ENCODE measurements at regions not wholly inside any gene's neighbourhood (a gene's known extent, or its start where the extent isn't known, plus 50 kb on each side); places are given as distances from the start of the nearest gene placed in this dataset.

DNA sequence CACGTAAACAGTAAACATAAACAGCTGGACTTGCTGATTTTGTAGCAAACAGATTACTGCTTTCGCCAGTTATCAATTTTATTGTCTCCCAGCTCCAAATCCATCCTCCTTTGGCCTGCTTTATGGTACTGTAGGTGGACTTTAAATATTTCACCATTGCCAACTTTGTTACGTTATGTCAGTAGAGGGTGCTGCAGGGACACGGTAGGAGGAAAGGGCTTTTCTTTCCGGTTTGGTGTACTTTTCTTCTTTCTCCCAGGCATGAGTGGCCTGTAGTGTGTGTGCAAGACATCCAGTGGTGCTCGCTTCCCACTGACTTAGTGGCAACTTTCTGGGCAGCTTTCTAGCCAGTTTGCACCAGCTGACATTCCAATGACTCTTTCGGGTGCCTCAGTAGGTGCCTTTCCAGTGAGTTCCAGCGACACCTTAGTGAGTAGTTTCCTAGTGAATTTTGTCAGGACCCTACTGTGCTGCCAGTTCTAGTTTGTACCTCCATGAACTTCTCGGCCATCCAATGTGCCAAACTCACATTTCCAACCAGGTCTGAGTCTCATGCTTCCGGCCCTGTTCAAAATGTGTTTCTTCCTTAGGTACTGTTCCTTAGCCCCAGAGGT is 267.6 kb upstream of the TENM4 start:
- ChIA-PET CTCF (interaction anchor here (0.6 to 1.5 kb wide), 3 partner anchors 14 to 833 kb away, joined by 3 to 5 read pairs (median 4); no protein-coding TSS in a partner anchor), POLR2A (no interaction called here)
- no peak for TF ChIP-seq HDGF (IDR thresholded peaks at IDR 0.05; ENCODE audit: borderline replicate concordance)
- no peak for TF ChIP-seq ELF4 (IDR thresholded peaks at IDR 0.05)
- TF ChIP-seq SP1 (IDR thresholded peaks at IDR 0.05) = no peak
- TF ChIP-seq NFRKB (IDR thresholded peaks at IDR 0.05) = no peak
- TF ChIP-seq FOXA1 (IDR thresholded peaks at IDR 0.05) = no peak
- peak; percentile 50 for DNase-seq (ENCODE audit: extremely low spot score)

- TF ChIP-seq ARNT (IDR thresholded peaks at IDR 0.05) = no peak
- no peak for TF ChIP-seq CTBP1 (IDR thresholded peaks at IDR 0.05; ENCODE audit: borderline replicate concordance)
- no peak for TF ChIP-seq FOXA1 (IDR thresholded peaks at IDR 0.05)
- no peak for TF ChIP-seq LEF1 (IDR thresholded peaks at IDR 0.05; ENCODE audit: borderline replicate concordance)
- DNase-seq (ENCODE audit: extremely low spot score) = no peak
- POLR2A ChIA-PET = no interaction called here
- CTCF ChIA-PET = no interaction called here
These were observed 264.8 kb upstream of the TENM4 start for GRCh38 chr11:79705648-79706047.

DNA sequence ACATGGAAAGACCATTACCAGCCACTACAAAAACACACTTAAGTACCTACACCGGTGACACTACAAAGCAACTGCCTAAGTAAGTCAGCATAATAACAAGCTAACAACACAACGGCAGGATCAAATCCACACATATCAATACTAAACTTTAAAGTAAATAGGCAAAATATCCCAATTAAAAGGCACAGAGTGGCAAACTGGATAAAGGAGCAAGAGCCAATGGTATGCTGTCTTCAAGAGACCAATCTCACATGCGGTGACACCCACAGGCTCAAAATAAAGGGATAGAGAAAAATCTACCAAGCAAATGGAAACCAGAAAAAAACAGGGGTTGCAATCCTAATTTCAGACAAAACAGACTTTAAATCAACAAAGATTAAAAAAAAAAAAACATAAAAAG is 261.5 kb upstream of the TENM4 start:
- ChIA-PET POLR2A (no interaction called here), CTCF (no interaction called here)
- DNase-seq (ENCODE audit: extremely low spot score) = no peak
- TF ChIP-seq SUZ12 (IDR thresholded peaks at IDR 0.05) (no peak), FOXK2 (IDR thresholded peaks at IDR 0.05) (no peak), ELF4 (IDR thresholded peaks at IDR 0.05) (no peak), SP1 (IDR thresholded peaks at IDR 0.05) (no peak), L3MBTL2 (conservative IDR thresholded peaks at IDR 0.05) (no peak), NFRKB (IDR thresholded peaks at IDR 0.05) (no peak)

- ChIA-PET CTCF (interaction anchor here (0.6 kb wide), 1 partner anchor 96 kb away, joined by 3 read pairs; no protein-coding TSS in a partner anchor), POLR2A (no interaction called here)
- DNase-seq (ENCODE audit: extremely low spot score) = no peak
- no peak for TF ChIP-seq ARNT (IDR thresholded peaks at IDR 0.05)
- TF ChIP-seq BHLHE40 (IDR thresholded peaks at IDR 0.05; ENCODE audit: borderline replicate concordance) = no peak
- TF ChIP-seq FOXK2 (IDR thresholded peaks at IDR 0.05) = no peak
- TF ChIP-seq FOXM1 (IDR thresholded peaks at IDR 0.05; ENCODE audit: borderline replicate concordance) = no peak
- TF ChIP-seq NFRKB (IDR thresholded peaks at IDR 0.05) = no peak
- TF ChIP-seq TARDBP (IDR thresholded peaks at IDR 0.05) = no peak
- no peak for TF ChIP-seq CTBP1 (IDR thresholded peaks at IDR 0.05; ENCODE audit: borderline replicate concordance)
- no peak for TF ChIP-seq ELF4 (IDR thresholded peaks at IDR 0.05)
- no peak for TF ChIP-seq ZNF384 (IDR thresholded peaks at IDR 0.05)
- no peak for TF ChIP-seq SUZ12 (IDR thresholded peaks at IDR 0.05)
- no peak for TF ChIP-seq SP1 (IDR thresholded peaks at IDR 0.05)
- TF ChIP-seq HDGF (IDR thresholded peaks at IDR 0.05; ENCODE audit: borderline replicate concordance) = no peak
- TF ChIP-seq L3MBTL2 (conservative IDR thresholded peaks at IDR 0.05) = no peak
- TF ChIP-seq LEF1 (IDR thresholded peaks at IDR 0.05; ENCODE audit: borderline replicate concordance) = no peak
- no peak for TF ChIP-seq FOXA1 (IDR thresholded peaks at IDR 0.05)
- TF ChIP-seq, protein P1, sequence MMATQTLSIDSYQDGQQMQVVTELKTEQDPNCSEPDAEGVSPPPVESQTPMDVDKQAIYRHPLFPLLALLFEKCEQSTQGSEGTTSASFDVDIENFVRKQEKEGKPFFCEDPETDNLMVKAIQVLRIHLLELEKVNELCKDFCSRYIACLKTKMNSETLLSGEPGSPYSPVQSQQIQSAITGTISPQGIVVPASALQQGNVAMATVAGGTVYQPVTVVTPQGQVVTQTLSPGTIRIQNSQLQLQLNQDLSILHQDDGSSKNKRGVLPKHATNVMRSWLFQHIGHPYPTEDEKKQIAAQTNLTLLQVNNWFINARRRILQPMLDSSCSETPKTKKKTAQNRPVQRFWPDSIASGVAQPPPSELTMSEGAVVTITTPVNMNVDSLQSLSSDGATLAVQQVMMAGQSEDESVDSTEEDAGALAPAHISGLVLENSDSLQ (IDR thresholded peaks at IDR 0.05) = no peak
These were observed 258.4 kb upstream of the TENM4 start for GRCh38 chr11:79699246-79699645.

GRCh38 chr11:79697905-79698304 is 257.1 kb upstream of the TENM4 start:
- DNase-seq (ENCODE audit: extremely low spot score) = no peak
- POLR2A ChIA-PET = no interaction called here
- CTCF ChIA-PET = no interaction called here
- TF ChIP-seq L3MBTL2 (conservative IDR thresholded peaks at IDR 0.05) (no peak), LEF1 (IDR thresholded peaks at IDR 0.05; ENCODE audit: borderline replicate concordance) (no peak), SUZ12 (IDR thresholded peaks at IDR 0.05) (no peak), FOXM1 (IDR thresholded peaks at IDR 0.05; ENCODE audit: borderline replicate concordance) (no peak), ELF4 (IDR thresholded peaks at IDR 0.05) (no peak), BHLHE40 (IDR thresholded peaks at IDR 0.05; ENCODE audit: borderline replicate concordance) (no peak), HDGF (IDR thresholded peaks at IDR 0.05; ENCODE audit: borderline replicate concordance) (no peak), ZNF384 (IDR thresholded peaks at IDR 0.05) (no peak), SP1 (IDR thresholded peaks at IDR 0.05) (no peak), NFRKB (IDR thresholded peaks at IDR 0.05) (no peak), CTBP1 (IDR thresholded peaks at IDR 0.05; ENCODE audit: borderline replicate concordance) (no peak), FOXK2 (IDR thresholded peaks at IDR 0.05) (no peak), ARNT (IDR thresholded peaks at IDR 0.05) (no peak)
- TF ChIP-seq, protein P1 (IDR thresholded peaks at IDR 0.05) = no peak

DNA sequence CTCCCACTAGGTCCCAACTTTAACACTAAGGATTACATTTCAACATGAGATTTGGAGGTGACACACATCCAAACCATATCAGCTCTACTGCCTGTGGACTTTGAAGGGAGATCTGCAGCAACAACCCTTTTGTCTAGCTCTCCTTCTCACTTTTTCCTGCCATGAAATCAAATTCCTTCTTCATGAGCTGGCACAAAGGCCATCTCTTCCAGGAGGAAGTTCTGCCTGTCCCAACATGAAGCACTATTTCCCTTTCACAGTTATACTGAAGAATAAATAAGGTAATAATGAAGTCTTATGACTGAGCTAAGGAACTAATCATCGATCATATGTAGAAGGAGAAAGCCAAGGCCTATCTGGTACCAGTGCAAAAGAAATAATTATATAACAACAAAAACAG is 253.5 kb upstream of the TENM4 start:
- no peak for DNase-seq (ENCODE audit: extremely low spot score)
- TF ChIP-seq FOXK2 (IDR thresholded peaks at IDR 0.05) (no peak), HDGF (IDR thresholded peaks at IDR 0.05; ENCODE audit: borderline replicate concordance) (no peak), L3MBTL2 (conservative IDR thresholded peaks at IDR 0.05) (no peak), BHLHE40 (IDR thresholded peaks at IDR 0.05; ENCODE audit: borderline replicate concordance) (no peak), FOXA1 (IDR thresholded peaks at IDR 0.05) (no peak), TARDBP (IDR thresholded peaks at IDR 0.05) (no peak), SUZ12 (IDR thresholded peaks at IDR 0.05) (no peak), ARNT (IDR thresholded peaks at IDR 0.05) (no peak), SP1 (IDR thresholded peaks at IDR 0.05) (no peak), FOXM1 (IDR thresholded peaks at IDR 0.05; ENCODE audit: borderline replicate concordance) (no peak), LEF1 (IDR thresholded peaks at IDR 0.05; ENCODE audit: borderline replicate concordance) (no peak), ELF4 (IDR thresholded peaks at IDR 0.05) (no peak), NFRKB (IDR thresholded peaks at IDR 0.05) (no peak), CTBP1 (IDR thresholded peaks at IDR 0.05; ENCODE audit: borderline replicate concordance) (no peak), ZNF384 (IDR thresholded peaks at IDR 0.05) (no peak)
- TF ChIP-seq, protein P1 (IDR thresholded peaks at IDR 0.05) = no peak
- CTCF ChIA-PET = interaction anchor here (1.7 kb wide), 1 partner anchor 14 kb away, joined by 5 read pairs; no protein-coding TSS in a partner anchor
- POLR2A ChIA-PET = no interaction called here
